ENCODE measurements at regions not wholly inside any gene's neighbourhood (a gene's known extent, or its start where the extent isn't known, plus 50 kb on each side); places are given as distances from the start of the nearest gene placed in this dataset.

- no peak for TF ChIP-seq CTCF (tag by site-specific recombination; IDR thresholded peaks at IDR 0.05)
- no peak for TF ChIP-seq ZNF239 (tag by site-specific recombination; IDR thresholded peaks at IDR 0.05)
- no peak for TF ChIP-seq MEIS1 (CRISPR knock-in tag; IDR thresholded peaks at IDR 0.05; ENCODE audit: borderline replicate concordance)
- TF ChIP-seq, protein P1, sequence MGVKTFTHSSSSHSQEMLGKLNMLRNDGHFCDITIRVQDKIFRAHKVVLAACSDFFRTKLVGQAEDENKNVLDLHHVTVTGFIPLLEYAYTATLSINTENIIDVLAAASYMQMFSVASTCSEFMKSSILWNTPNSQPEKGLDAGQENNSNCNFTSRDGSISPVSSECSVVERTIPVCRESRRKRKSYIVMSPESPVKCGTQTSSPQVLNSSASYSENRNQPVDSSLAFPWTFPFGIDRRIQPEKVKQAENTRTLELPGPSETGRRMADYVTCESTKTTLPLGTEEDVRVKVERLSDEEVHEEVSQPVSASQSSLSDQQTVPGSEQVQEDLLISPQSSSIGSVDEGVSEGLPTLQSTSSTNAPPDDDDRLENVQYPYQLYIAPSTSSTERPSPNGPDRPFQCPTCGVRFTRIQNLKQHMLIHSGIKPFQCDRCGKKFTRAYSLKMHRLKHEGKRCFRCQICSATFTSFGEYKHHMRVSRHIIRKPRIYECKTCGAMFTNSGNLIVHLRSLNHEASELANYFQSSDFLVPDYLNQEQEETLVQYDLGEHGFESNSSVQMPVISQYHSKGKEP (tag by site-specific recombination; IDR thresholded peaks at IDR 0.05): no peak
- no peak for TF ChIP-seq ZNF776 (tag by site-specific recombination; IDR thresholded peaks at IDR 0.05; ENCODE audit: borderline replicate concordance)
Observed at GRCh38 chr12:92213166-92213565, 67.5 kb upstream of the BTG1 start.
